GM12878 (cell line): ENCODE measurements at regions not wholly inside any gene's neighbourhood (a gene's known extent, or its start where the extent isn't known, plus 50 kb on each side); places are given as distances from the start of the nearest gene placed in this dataset.

ENCODE experiments used
- ATAC-seq: fragments of 200-7000 bp; cut with Tn5 transposase; 3 replicates; pipeline ENCODE4 v1.9.1; 2020; ENCODE audit warnings: mild to moderate bottlenecking, moderate library complexity
- BruUV-seq: library from RNA; stranded (reverse); fragments of 400-500 nt; replicated peaks from 2 replicates; lab custom pipeline; 2021; lab: Mats Ljungman, UMichigan
- CTCF ChIA-PET: fragments of 300-600 bp; sonication (Branson Sonifier 250); formaldehyde crosslinking; extraction: SDS; loops from one replicate; lab custom pipeline; 2021; ENCODE audit warnings: inconsistent platforms; lab: Yijun Ruan, JAX
- POLR2A ChIA-PET: fragments of 350-600 bp; formaldehyde crosslinking; extraction: SDS; loops from one replicate; lab custom pipeline; 2021; ENCODE audit warnings: inconsistent platforms; lab: Charles Lee
- RAD21 ChIA-PET: fragments of 300-600 bp; sonication (Branson Sonifier 250); formaldehyde crosslinking; loops from one replicate; lab custom pipeline; 2023; ENCODE audit warnings: antibody characterized with exemption; ENCODE audit not compliant: unreplicated experiment; lab: Charles Lee
- SMC1A ChIA-PET: fragments of 300-600 bp; sonication (Branson Sonifier 250); formaldehyde crosslinking; loops from one replicate; lab custom pipeline; 2023; ENCODE audit not compliant: unreplicated experiment, uncharacterized antibody; lab: Charles Lee
- DNase-seq: peaks from one replicate; pipeline ENCODE4 v3.0.0-alpha.2; 2011; ENCODE audit warnings: low read depth, low spot score
- FAIRE-seq: peaks from 3 replicates; lab custom pipeline; 2011; peaks lifted over from hg19 to GRCh38; lab: Jason Lieb, UNC
- H2AFZ ChIP-seq: 2 replicates; pipeline ENCODE4 v1.6.0; 2011; ENCODE audit warnings: low read depth, low read length, control low read depth; ENCODE audit not compliant: control insufficient read depth
- H3K27ac ChIP-seq: 2 replicates; pipeline ENCODE4 v1.5.1; 2011; ENCODE audit warnings: control low read depth; ENCODE audit not compliant: control insufficient read depth, insufficient read depth
- H3K27me3 ChIP-seq, 2 experiments: replicated peaks in 1 of 2; 2 replicates each; pipeline versions ENCODE4 v1.6.0 to v1.6.1; 2011; ENCODE audit warnings: low read length in 1 of 2; ENCODE audit not compliant: control insufficient read depth in 2 of 2, insufficient read depth in 2 of 2
- H3K36me3 ChIP-seq, 2 experiments: 2 replicates each; pipeline ENCODE4 v1.5.1; 2011; ENCODE audit warnings: low read length in 1 of 2; ENCODE audit not compliant: control insufficient read depth in 2 of 2, insufficient read depth in 2 of 2
- H3K4me1 ChIP-seq: 2 replicates; pipeline ENCODE4 v1.6.1; 2011; ENCODE audit warnings: mild to moderate bottlenecking, low read length, moderate library complexity, mixed read lengths; ENCODE audit not compliant: control insufficient read depth, insufficient read depth
- H3K4me2 ChIP-seq: 2 replicates; pipeline ENCODE4 v1.6.0; 2011; ENCODE audit warnings: control low read depth; ENCODE audit not compliant: control insufficient read depth, insufficient read depth
- H3K4me3 ChIP-seq: fragments of 200-600 bp; sonication (generic); 2 replicates; pipeline ENCODE4 v1.5.1; 2016
- H3K79me2 ChIP-seq: 2 replicates; pipeline ENCODE4 v1.6.0; 2011; ENCODE audit warnings: low read length; ENCODE audit not compliant: control insufficient read depth, insufficient read depth
- H3K9ac ChIP-seq: 2 replicates; pipeline ENCODE4 v1.8.0; 2011; ENCODE audit warnings: low read length, control low read depth, mixed read lengths; ENCODE audit not compliant: control insufficient read depth, insufficient read depth
- H3K9me3 ChIP-seq: replicated peaks from 3 replicates; pipeline ENCODE4 v1.5.1; 2011; ENCODE audit warnings: mild to moderate bottlenecking, low read length; ENCODE audit not compliant: control insufficient read depth, insufficient read depth
- H4K20me1 ChIP-seq: 2 replicates; pipeline ENCODE4 v1.6.0; 2011; ENCODE audit not compliant: control insufficient read depth, insufficient read depth
- EED ChIP-seq: sonication (generic); IDR thresholded peaks from 2 replicates; pipeline ENCODE4 v1.6.1; 2016; ENCODE audit warnings: antibody characterized with exemption, low read depth
- EGR1 ChIP-seq, 2 experiments: IDR thresholded peaks; 1 replicate in 1 of 2; 2 replicates in 1 of 2; pipeline ENCODE4 v1.6.1; 2011 to 2012; ENCODE audit warnings: low read depth in 2 of 2, low read length in 2 of 2, borderline replicate concordance in 1 of 2, mild to moderate bottlenecking in 1 of 2, moderate library complexity in 1 of 2
- MTA2 ChIP-seq: fragments of 450-650 bp; IDR thresholded peaks from 2 replicates; pipeline ENCODE4 v1.6.1; 2016; ENCODE audit warnings: low read depth, mild to moderate bottlenecking, moderate library complexity
- NR2C1 ChIP-seq: fragments of 450-650 bp; IDR thresholded peaks from 2 replicates; pipeline ENCODE4 v1.6.1; 2017; ENCODE audit warnings: antibody characterized with exemption, mild to moderate bottlenecking, moderate library complexity
- RFX5 ChIP-seq: IDR thresholded peaks from 2 replicates; pipeline ENCODE4 v1.6.1; 2011; ENCODE audit warnings: low read depth, low read length, improper control_type of control experiment
- SUPT20H ChIP-seq: IDR thresholded peaks from 2 replicates; pipeline ENCODE4 v1.6.1; 2011; ENCODE audit warnings: low read depth, mild to moderate bottlenecking, low read length, moderate library complexity, borderline replicate concordance; ENCODE audit not compliant: control insufficient read depth
- YBX1 ChIP-seq: fragments of 450-650 bp; IDR thresholded peaks from 2 replicates; pipeline ENCODE4 v1.6.1; 2016; ENCODE audit warnings: antibody characterized with exemption
- ZNF217 ChIP-seq: fragments of 450-650 bp; IDR thresholded peaks from 2 replicates; pipeline ENCODE4 v1.6.1; 2017; ENCODE audit warnings: antibody characterized with exemption, mild to moderate bottlenecking
- WGBS: methylation state at CpG from one replicate; pipeline ENCODE4 v1.1.6; 2016; ENCODE audit warnings: low lambda C conversion rate; ENCODE audit not compliant: insufficient replicate concordance, insufficient coverage; ENCODE audit errors: missing lambda C conversion rate; 5-methylcytosine and 5-hydroxymethylcytosine counted together
- in situ Hi-C: fragments of 300-500 bp; cut with MboI; formaldehyde crosslinking; loops from 9 replicates; pipeline ENCODE4 v1.14.3; 2018; ENCODE audit warnings: mixed read lengths
- intact Hi-C: fragments of 100-400 bp; cut with micrococcal nuclease; formaldehyde crosslinking; loops from one replicate; pipeline ENCODE4 v1.14.2; 2022; ENCODE audit not compliant: unreplicated experiment

DNA sequence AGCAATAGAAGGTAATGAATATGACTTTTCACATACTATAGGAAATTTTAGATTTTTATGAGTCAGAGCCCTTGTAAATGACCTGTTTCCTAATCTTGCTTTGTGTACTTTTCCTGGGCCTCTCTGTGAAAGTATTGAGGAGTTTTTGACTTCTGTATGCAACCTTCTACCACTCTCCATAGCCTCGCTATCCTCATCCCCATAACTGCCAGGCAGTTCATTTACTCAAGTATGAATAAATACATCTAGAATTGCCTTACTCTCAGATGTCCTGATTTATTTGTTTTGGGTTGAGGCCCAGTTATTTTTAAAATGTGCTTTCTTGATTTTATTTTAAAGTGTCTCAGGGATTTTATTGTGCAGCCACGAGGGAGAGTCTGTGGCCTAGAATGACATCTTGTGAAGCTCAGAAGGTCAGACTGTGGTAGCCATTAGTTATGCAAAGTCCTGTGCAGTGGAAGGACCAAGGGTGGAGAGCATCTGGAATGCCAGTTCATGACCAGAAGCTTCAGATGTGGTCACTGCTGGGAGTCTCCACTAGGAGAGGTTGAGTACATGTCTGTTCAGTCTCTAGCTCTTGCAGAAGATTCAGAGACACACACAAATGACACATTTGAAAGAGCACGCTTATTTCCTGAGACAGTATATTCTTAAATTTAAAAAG lies 346.2 kb upstream of the IMPG1 start:
- H2AFZ ChIP-seq: no peak overlapping the region
- no peak; the same call in 2 of the 3 replicates for ATAC-seq
- H3K9me3 ChIP-seq: no peaks in the 10 kb centered on the region
- H3K4me1 ChIP-seq: no peaks in the 10 kb centered on the region
- DNase-seq: no peak
- no peak overlapping the region for H3K9ac ChIP-seq
- no peak for FAIRE-seq
- no peak overlapping the region for H3K4me3 ChIP-seq
- RAD21 ChIA-PET: no interaction called here
- no peaks in the 10 kb centered on the region for H4K20me1 ChIP-seq
- POLR2A ChIA-PET: interaction anchor here (1.2 kb wide), 1 partner anchor 51 kb away, joined by 3 read pairs; no protein-coding TSS in a partner anchor
- H3K27ac ChIP-seq: no peak overlapping the region
- no peaks in the 10 kb centered on the region for H3K27me3 ChIP-seq
- WGBS: 28% methylated on average over 3 of the region's 3 CpGs
- no peaks in the 10 kb centered on the region for H3K36me3 ChIP-seq
- CTCF ChIA-PET: interaction anchor here (1.5 kb wide), 1 partner anchor 18 kb away, joined by 3 read pairs; no protein-coding TSS in a partner anchor
- BruUV-seq: no TSS peak
- SMC1A ChIA-PET: no interaction called here
- no peak overlapping the region for H3K4me2 ChIP-seq
- in situ Hi-C loops (no loop called here), intact Hi-C loops (no loop called here)
- no peaks in the 10 kb centered on the region for H3K79me2 ChIP-seq
- TF ChIP-seq MTA2: no peak
- no peak for TF ChIP-seq RFX5
- TF ChIP-seq NR2C1: no peak
- no peak for TF ChIP-seq ZNF217
- no peak for TF ChIP-seq EGR1 (IDR thresholded peaks at IDR 0.05; ENCODE audit: borderline replicate concordance in 1 of 2, low read depth in 2 of 2, low read length in 2 of 2)
- no peak for TF ChIP-seq EED
- TF ChIP-seq, all 136 proteins: peak for 0

DNA sequence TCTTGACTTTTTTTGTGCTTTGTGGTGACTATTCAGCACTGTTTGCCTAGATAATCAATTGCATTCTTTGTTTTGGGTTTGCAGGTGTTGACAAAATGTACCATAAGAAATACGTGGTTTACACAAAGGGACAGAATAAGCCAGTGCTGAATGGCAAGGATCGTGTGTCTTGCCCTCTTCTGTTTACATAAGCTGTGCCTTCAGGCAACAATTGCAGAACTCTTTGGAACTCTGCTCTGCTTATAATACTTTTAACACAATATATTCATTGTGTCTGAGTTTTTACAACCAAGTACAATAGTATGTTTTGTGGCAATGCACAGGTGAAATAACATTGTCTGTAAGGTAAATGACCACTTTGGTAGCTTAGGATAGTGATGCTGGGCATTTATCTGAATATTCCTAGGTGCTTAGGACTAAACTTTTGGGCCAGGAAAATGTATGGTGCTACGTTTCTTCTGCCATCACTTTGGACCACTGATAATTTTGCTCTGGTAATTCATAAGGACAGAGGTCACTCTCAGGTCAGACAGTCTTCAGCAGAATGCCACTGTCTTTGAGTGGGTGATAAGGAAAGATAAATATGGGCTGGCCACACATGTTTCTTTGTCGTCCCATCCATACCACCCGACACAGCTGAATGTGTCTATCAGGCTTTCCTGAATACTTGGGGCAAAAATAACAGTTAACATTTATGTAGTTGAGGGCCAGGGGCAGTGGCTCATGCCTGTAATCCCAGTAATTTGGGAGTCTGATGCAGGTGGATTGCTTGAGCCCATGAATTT lies 344.6 kb upstream of the IMPG1 start:
- RAD21 ChIA-PET: no interaction called here
- WGBS: 14% methylated on average over 5 of the region's 5 CpGs
- Histone ChIP-seq H3K79me2 (no peaks in the 10 kb centered on the region), H3K27me3 (no peaks in the 10 kb centered on the region), H3K4me2 (no peak overlapping the region), H3K27ac (no peak overlapping the region), H3K4me3 (no peak overlapping the region), H3K9me3 (no peaks in the 10 kb centered on the region), H3K9ac (no peak overlapping the region), H3K4me1 (no peaks in the 10 kb centered on the region), H2AFZ (no peak overlapping the region), H4K20me1 (no peaks in the 10 kb centered on the region), H3K36me3 (no peaks in the 10 kb centered on the region)
- intact Hi-C loops: no loop called here
- ATAC-seq (no peak), DNase-seq (no peak), FAIRE-seq (no peak)
- SMC1A ChIA-PET: no interaction called here
- POLR2A ChIA-PET: no interaction called here
- BruUV-seq: no TSS peak
- TF ChIP-seq YBX1: no peak
- TF ChIP-seq NR2C1: no peak
- no peak for TF ChIP-seq SUPT20H
- in situ Hi-C loops: no loop called here
- CTCF ChIA-PET: no interaction called here
